Inflammatory macrophage treated with lipopolysaccharide for 1 hour (primary cell): ENCODE measurements at regions not wholly inside any gene's neighbourhood (a gene's known extent, or its start where the extent isn't known, plus 50 kb on each side); places are given as distances from the start of the nearest gene placed in this dataset.
"Not testable (repeated sequence)": the region's sequence is repeated elsewhere in the genome, so short reads cannot be mapped to it uniquely, and the experiment has no call there.

ENCODE experiments used
- DNase-seq, 2 donors: peaks; one replicate each; pipeline ENCODE4 v3.0.0-alpha.2; 2020 to 2022

DNA sequence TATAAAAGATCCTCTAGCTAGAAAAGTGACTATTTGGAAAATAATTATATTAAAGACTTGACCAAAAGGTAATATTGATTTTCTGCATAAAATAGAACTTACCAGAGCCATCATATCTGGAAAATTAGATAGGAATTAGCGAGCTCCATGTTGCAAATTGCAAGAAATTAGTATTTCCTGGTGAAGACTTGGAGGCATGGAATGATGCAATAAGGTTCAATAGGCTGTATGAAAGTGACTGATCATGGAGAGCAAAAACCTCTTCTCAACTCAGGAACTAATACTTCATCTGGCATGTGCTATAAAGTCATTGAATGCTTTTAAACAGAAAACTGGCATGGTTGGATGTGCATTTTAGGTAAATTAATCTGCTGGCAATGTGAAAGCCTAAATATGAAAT lies 66.3 kb upstream of the UFM1 start:
- DNase-seq, result no peak

DNA sequence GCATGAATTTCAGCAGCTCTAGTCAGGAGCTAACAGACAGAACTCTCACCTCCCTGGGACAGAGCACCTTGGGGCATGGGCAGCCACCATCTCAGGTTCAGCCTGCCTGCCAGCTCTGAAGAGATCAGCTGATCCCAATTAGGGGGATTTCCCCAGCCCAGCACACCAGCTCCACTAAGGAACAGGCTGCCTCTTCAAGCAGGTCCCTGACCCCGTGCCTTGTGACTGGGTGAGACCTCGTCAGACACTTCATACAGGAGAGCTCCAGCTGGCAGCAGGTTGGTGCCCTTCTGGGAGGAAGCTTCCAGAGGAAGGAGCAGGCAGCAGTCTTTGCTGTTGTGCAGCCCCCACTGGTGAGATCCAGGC lies 84.5 kb upstream of the UFM1 start:
- no peak for DNase-seq

DNA sequence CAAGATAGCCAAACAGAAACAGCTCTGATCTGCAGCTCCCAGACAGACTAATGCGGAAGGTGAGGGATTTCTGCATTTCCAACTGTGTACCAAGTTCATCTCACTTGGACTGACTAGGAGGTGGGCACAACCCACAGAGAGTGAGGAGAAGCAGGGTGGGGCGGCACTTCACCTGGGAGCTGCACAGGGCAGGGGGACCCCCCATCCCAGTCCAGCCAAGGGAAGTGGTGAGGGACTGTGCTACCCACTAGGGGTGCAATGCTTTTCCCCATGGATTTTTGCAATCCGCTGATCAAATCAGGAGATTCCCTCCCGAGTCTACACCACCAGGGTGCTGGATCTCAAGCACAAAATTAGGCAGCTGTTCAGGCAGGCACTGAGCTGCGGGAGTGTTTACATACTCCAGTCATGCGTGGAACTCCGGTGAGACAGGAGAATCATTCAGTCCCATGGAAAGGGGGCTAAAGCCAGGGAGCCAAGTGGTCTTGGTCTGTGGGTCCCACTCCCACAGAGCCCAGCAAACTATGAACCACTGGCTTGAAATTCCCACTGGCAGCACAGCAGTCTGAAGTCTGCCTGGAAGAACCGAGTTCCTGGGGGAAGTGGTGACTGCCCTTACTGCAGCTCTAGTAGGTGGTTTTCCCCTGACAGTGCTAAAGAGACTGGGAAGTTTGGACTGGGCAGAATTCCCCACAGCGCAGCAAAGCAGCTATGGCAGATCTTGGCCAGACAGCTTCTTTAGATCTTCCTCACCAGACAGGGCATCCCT lies 85.1 kb upstream of the UFM1 start:
- DNase-seq, result no peak

DNA sequence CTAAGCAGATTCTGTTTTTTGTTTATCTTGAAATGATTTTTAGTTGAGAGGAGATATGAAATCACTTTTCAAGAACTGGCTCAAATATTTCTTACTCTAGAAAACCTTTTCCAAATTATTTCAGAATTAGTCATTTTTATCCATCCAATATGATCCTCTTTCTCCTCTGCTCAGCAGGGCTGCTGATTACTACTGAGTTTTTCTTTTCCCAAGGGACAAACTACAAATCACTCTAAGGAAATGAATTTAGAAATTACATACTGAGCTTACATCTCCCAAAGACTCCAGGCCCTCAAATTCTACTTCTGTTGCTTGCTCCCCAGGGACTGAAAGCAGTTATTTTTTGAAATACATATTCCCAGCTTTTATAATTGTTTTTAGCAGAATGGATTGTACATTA lies 87.4 kb upstream of the UFM1 start:
- DNase-seq, result no peak

DNA sequence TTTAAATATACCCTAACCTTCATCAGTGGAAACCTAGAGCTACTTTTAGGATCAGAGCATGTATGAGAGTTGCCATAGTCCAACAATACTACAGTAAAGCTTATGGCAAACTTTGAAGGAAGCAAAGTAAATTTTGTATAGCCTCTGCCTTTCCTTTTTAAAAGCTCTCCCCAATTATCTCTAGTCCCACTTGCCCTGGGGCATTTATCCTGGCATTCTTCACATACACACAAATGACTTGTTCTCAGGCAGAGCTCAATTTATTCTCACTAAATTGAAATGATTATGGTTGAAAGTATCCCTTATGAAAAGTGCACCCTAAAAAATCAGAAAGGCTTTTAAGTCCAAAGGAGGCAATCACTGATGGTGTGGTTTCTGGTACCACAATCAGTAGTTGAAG lies 94.1 kb upstream of the UFM1 start:
- DNase-seq, result no peak

DNA sequence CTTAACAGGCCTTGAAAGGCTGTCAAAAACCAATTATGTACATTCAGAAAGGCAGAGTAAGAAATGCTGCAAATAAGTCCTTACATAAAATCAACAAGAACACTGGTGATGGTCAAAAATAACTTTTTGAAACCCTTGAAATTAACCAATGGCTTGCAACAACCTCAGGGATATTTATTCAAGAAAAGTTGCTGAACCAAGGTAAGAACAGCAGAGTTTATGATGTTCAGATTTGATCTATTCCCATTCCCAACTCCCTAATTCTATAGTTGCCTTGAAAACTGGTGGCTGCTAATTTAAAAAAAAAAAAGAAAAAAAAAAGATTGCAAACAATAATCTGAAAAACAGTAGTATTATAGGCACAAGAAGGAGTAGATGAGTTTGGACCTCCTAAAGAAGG lies 109.8 kb upstream of the UFM1 start:
- no peak for DNase-seq

DNA sequence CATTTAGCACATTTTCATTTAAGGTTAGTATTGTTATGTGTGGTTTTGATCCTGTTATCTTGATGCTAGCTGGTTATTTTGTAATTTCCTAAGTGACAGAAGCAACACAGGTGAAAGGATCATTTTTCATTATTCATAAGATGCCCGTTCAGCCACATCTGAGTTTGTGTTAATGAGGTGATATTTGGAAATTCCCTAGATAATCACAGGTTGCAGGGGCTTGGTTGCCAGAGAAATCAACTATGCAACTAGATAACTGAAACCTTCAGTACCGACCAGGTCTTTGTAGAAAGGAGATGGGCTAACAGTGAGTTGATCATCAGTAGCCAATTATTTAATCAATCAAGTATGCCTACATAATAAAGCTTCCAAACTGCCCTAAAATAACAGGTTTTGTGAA lies 121.3 kb upstream of the UFM1 start:
- DNase-seq, result no peak

DNA sequence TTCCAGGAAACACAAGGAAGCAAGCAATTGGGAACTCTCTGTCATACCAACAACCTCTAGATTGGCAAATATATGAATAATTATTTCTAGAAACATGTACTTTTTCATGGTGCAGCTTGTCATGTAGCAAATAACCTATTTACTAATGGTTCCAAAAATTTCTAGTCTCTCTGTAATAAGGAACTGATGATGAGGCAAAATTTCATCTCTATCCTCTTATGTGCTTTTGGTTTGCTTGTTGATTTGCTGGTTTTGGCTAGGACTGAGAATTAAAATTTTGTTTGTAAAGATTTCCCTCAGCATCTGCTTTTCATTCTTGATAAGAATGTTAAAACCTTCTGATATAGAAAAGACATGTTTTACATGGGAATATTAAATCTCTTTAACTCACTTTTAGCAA lies 123.2 kb upstream of the UFM1 start:
- no peak for DNase-seq

DNA sequence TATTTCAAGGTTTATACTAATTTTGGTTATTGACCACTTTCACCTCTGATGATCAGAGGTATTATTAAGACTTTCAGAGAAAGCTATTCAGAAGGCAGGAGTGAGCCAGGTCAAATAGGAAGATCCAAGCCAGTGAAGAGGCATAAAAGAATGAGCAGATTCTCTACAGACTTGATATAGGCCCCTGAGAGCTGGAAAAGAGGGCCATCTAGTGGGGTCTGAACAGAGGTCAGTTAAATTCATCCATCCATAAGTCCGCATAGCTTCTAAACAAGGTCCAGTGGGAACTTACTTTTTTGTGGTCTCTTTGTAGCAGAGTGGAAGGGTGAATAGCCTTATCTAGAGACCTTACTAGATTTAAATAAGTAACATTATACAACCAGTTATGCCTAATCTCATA lies 126.6 kb upstream of the UFM1 start:
- DNase-seq, result no peak

DNA sequence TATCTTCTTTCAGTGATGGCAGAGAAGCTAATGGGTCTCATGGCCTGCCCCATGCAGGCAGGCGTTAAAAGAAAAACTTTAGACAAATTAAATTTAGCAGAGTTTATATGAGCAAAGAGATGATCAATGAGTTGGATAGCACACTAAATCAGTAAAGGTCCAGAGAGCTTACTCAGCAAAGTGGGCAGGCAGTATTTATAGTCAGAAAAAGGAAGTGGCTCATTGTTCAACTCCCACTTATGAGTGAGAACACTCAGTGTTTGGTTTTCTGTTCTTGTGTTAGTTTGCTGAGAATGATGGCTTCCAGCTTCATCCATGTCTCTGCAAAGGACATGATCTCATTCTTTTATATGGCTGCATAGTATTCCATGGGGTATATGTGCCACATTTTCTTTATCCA lies 128.5 kb upstream of the UFM1 start:
- DNase-seq, result not testable (repeated sequence)

DNA sequence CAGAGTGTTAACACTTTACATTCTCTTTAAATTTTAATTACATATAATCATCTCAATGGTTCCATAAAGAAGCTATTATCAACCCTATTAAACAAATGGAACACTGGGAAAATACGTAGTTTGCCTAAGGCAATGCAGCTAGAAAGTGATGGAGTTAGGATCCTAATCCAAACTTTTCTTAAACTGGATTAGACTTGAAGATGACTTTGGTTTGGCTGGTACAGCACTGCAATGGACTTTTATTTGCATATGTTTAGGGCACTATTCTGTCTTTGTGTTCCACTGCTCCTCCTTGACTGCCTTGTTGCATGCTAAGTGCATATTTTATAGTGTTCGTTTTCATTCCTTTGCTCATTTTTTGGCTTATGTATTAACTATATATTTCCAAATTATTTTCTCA lies 133.5 kb upstream of the UFM1 start:
- DNase-seq, result no peak

DNA sequence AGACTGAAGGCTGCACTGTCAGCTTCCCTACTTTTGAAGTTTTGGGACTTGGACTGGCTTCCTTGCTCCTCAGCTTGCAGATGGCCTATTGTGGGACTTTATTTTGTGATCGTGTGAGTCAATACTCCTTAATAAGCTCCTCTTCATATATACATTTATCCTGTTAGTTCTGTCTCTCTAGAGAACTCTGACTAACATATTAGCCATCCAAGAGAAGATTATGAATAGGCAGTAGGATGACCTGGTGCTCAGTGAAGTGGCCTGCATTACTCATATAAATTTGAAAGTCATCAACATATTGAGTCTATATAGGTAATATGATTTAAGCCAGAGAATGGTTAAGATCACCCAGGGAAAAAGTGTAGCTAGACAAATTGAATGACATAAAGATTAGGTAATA lies 136.3 kb upstream of the UFM1 start:
- DNase-seq, result no peak

DNA sequence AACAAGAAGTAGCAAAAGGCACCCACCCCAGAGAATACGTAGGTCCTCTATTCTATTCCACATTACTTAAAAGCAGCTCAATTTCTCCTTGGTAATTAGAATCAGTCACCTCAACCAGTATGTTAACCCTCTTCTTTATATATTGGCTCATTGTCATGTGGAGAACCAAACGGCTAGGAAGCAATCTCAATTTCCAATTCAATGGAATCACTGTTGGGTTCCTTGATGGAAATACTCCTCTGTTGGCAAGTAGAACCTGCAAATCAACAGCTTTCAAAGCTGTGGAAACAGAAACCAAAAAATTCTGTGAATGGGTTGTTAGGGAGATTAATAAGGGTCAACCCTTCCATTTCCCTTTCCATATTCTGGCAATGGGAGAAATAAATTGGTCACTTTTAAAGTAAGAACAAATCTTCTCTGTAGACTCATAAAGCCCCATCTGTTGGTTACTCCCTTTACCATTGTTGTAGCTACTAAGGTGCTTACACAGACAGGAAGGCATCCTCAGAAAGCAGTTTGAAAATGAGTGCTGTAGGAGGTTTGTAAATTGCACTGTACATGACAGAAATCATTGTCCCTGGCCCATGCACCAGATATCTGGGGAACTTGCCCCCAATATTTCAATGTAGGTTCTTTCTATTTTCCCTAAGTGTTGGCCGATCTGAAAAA lies 138.6 kb upstream of the UFM1 start:
- DNase-seq, result no peak

DNA sequence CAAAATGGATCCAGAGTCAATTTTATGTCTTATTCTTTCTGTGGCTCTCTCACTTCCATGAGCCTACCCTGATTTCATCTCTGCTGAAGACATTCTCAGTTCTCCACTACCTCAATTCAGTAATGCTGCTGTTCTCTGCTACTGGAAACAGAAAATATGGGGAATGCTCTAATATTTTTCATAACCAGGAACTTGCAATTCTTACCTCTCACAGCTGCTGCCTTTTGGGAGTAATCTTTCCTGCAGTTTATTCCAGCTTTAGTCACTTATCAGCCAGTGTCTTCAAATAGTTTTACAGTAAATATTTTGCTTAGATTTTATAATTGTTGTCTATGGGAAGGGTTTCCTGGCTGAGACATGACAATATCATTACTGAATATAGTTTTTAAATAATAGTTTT lies 145.1 kb upstream of the UFM1 start:
- DNase-seq, result no peak

DNA sequence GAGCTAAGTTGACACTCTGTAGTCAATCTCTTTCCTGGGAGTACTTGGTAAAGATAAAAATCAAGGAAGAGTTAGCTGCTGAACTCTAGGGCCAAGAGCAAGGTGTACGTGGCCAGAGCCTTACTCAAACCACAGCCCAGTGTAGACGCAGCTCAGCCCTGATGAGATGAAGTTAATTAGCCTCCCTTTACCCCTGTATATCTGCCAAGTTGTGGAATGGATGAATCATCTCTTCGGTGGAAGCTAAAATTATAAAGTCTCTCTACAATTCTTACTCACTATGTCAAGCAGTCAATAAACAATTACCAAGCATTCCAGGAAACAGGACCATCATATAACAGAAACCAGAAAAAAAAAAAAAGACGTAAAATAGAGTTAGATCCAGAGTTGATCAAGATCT lies 146.9 kb upstream of the UFM1 start:
- no peak for DNase-seq

DNA sequence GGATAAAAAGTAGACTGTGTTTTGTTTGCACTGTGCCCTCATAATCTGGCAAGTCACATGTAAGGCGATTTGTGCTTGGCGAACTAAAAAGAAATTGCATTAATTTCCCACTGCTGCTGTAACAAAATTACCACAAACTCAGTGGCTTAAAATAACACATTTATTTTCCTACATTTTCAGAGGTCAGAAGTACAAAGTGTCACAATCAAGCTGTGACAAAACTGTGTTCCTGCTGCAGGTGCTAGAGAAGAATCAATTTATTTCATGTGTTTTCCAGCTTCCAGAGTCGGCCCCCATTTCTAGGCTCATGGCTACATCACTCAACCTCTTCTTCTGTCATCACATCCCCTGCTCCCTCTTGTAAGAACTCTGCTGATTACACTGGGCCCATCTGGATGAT lies 158.6 kb upstream of the UFM1 start:
- DNase-seq, result no peak

DNA sequence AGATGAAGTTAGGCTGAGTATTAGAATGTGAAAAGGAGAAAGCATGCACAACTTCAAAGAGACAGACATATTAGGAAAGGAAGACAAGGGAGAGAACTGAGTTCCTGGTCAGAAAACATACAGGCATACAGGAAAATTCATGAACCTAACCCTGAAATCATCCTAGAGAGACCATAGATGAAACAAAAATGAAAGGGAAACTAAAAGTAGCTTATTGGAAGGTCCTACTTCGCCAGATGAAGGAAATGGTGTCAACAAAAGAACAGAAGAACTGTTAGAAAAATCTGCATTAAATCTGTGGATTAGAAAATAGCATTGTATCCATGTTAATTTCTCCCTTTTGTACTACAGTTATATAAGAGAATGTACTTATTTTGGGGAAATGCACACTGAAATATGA lies 169.0 kb upstream of the UFM1 start:
- DNase-seq, result no peak

DNA sequence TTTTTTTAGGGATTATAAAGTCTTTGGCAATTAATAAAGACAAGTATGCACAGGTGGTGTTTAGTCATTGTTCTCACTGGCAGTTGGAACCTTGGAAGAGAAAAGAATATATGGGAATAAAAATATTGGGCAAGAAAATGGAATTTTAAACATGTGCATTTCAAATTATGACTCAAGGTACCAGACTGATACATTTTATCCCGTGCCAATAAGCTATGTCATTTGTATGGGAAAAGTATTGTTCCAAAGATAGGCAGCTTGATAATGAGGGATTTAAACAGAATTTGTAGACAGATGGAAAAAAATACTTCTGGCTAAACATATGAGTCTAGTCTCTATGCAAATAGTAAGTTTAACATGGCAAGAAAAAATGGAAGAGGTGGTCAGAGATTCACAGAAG lies 169.5 kb upstream of the UFM1 start:
- DNase-seq, result no peak

DNA sequence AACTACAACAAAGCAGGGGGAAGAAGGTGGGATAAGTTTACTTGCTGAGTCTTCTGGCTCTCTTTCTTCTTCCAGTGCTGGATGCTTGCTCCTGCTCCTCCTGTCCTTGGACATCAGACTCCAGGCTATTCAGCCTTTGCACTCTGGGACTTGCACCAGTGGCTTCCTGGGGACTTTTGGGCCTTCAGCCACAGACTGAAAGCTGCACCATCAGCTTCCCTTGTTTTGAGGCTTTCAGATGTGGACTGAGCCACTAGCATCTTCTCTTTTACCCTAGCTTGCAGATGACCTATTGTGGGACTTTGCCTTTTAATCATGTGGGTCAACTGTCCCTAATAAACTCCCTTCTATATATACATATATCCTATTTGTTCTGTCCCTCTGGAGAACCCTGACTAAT lies 173.0 kb upstream of the UFM1 start:
- no peak for DNase-seq

DNA sequence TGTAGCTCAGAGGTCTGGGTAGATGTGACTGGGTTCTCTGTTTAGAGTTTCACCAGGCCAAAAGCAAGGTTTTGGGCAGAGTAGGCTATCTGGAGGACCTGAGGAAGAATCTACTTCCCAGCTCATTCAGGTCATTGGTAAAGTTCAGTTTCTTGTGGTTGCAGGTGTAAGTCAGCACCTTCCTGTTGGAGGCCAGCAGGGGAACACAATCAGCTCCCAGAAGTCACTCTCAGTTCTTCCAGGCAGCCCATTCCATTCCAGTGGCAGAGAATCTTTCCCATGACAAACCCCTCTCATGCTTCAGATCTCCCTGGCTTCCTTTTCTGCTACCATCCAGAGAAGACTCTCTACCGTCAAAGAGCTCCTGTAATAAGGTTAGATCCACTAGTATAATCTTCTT lies 176.2 kb upstream of the UFM1 start:
- DNase-seq, result no peak

DNA sequence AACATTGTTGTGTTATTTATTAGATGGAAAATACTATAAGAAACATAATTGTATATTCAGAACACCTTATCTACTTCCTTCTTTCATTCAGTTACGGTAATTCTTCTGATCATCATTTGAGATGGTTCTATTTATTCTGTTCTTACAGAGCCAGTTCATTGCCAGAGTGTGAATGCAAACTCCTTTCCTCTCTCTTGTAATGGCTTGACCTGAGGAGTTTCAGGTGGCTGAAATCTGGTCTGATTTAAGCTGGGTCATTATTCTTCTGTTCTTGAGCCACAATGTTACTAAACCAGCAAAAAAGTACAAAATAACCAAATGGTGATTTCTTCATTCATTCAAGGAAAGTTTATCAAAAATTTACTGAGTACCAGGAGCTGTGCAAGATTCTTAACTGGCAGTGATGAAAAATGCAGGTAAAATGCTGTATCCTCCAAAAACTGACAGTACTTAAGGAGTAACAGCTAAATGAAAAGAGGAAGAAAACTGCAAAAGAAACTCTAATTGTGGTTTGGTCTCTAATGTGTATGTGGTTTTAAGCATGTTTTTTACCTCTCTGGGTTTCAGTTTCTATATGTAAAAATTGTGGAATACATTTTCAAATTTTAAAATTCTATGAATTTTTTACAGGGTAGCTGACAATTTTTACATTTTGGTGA lies 182.4 kb upstream of the UFM1 start:
- no peak for DNase-seq

DNA sequence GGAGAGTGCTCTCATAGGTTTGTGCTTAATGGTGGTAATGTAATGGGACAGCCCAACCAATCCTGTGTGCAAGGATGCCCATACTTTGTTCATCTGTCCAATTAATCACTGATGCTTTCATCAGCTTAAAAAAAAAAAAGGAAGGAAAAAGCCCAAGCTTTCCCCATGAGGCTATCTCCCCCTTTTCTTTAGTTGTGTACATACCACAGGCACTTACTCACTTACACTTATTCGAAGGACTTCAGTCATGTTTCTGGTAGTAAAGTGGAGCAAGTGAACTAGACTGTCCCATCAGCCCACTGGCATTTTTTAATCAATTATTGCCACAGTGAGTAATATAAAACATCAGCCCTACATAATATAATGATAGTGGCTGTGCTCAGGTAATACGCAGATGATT lies 183.5 kb upstream of the UFM1 start:
- DNase-seq, result no peak

DNA sequence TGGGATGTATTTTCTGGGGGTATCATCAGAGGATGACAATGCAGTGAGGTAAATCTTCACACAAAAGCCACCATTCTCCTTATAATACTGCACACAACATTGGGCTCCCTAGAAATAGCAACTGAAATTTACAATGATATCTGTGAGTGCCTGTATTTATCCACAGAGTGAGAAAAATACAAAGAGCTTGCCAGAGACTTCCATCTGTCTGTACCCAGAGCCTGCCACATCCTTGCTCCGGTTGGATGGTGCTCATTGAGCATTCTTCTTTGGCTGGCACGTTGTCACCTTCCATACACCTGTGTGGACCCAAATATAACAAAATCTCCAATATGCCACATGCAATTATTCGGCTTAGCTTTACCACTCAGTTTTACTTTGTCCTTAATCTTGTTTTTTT lies 189.5 kb upstream of the UFM1 start:
- DNase-seq, result no peak

DNA sequence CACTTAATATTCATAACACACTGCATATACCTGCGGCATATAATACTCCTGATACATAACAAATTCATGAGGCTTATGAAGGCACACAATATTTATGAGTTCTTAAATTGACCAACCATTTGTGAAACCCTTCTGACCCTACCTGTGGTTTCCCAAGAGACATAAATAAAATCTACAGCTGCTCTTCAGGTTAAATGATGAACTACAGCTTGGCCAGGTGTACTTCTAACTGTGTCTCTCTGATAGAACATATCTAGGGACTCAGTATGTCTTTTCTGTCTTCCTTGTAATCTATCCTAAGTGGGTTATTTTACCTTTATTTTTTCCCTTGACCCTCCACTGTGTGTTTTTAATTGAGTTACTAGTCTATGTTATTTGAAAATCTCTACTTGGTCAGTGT lies 189.9 kb upstream of the UFM1 start:
- DNase-seq, result no peak

DNA sequence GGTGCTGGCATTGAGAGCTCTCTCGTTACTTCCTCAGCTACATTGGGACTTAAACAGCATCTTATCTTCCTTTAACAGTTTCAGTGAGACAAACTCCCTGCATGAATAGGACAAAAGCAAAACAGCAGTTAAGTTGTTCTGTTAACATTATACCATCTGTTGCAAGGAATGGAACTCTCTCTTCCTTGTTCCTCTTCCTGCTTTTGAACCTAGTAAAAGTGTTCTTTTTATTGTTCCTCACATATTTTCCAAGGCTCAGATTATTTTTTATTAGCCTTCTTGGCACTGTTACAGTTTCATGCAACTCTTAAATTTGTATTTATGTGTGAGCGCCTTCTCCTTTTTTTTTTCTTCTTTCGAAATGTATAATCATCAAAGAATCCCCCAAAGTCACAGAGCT lies 202.6 kb upstream of the UFM1 start:
- no peak for DNase-seq
